Daoy (cell line): ENCODE measurements at regions not wholly inside any gene's neighbourhood (a gene's known extent, or its start where the extent isn't known, plus 50 kb on each side); places are given as distances from the start of the nearest gene placed in this dataset.

Experiments used
- DNase-seq: peaks from one replicate; pipeline ENCODE4 v3.0.0-alpha.2; 2015; ENCODE audit warnings: low read depth

DNA sequence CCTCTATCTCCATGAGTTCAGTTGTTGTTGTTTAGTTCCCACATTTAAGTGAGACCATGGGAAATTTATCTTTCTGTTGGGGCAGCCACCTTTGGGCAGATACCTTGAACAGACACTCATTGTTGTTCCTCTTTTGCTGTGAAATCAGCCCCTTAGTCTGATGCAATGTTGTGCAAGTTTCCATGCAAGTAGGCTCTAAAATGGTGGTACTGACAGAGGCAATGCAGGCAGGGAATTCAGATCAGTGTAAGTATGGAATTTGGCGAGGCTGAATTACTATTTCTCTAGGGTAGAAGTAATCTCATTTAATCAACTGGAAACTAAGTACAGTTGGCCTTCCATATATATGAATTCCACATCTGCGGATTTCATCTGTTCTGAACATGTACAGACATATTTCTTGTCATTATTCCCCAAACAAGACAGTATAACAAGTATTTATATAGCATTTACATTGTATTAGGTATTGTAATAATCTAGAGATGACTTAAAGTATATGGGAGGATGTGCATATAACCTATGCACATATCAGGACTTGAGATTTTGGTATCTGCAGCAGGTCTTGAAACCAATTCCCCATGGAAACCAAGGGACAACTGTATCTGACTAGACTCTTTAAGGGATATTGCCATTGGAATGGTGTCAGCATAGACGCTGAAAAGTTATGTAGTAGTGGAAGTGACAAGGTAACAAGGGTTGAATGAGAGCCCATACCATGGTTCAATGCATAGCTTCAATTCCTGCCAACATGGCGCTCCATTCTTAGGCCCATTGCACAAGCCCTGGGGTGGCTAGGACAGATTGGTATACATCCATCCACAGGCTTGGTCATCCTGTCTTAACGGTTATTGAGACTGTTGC lies 281.5 kb upstream of the HTR2A start:
- no peak for DNase-seq

DNA sequence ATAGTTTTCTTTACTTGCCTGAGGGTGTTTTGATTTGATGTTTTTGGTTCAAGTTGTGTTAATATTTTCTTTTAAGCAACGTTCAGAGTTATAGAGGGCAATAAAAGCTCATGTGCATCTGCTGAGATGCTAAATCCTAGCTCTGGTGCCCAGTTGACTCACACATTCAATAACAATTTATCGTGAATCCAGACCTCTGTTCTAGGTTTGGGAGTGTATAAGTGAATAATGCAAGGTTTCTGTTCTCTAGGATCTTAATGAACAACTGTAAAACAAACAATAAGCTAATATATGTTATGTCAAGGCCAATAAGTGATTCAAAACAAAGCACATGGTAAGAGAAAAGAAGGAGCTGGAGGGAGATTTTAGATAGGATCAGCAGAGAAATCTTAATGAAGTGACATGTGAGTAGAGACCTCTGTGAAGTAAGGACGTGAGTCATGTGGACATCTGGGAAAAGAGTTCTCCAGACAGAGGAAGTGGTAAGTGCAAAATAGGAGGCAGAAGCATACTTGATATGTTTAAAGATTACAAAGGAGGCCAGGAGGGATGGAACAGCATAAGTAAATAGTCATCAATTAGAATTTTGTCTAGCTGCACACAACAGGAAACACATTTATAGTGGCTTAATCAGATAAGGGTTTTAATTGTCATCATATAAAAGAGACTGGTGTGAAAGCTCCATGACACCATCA lies 278.5 kb upstream of the HTR2A start:
- DNase-seq, result peak; percentile 51

DNA sequence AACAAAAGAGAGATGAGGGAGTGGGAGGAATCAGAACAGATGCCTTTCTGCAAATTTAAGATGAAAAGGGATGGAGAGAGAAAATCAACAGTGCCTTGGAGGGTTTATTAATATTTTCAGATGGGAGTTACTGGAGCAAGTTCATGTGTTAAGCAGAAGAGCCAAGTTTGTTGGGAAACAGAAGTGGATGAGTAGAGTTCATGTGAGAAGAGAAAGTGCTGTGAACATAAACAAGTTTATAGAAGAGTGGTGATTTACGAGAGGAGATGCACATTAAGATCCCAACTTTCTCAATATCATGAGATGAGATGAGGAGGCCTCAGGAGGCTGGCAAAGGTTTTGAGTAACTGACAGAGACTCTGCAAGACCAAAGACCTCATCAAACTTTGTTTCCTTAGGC lies 274.1 kb upstream of the HTR2A start:
- no peak for DNase-seq

GRCh38 chr13:47168618-47169017 lies 271.8 kb upstream of the HTR2A start:
- DNase-seq, result peak; percentile 17

DNA sequence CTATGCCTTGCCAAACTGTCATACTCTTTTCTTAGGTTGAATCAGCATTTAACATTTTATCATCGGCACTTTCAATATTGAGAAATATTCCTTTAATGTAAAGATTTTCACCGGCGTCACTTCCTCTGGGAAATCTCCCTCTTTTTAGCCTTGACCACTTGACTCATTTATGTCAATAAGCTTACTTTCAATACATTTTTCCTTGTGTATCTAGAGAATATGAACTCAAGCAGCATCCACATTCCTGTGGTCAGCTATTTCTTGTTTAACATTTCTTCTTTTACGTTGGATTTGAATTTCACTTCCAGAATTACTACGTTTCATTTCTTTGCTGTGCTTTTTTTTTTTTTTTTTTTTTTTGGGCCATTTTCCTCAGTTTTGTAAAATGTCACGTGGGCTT lies 271.2 kb upstream of the HTR2A start:
- DNase-seq, result no peak

- DNase-seq, result no peak
These were observed 269.5 kb upstream of the HTR2A start for GRCh38 chr13:47166336-47166735.

GRCh38 chr13:47159853-47160550 lies 263.1 kb upstream of the HTR2A start:
- no peak for DNase-seq

DNA sequence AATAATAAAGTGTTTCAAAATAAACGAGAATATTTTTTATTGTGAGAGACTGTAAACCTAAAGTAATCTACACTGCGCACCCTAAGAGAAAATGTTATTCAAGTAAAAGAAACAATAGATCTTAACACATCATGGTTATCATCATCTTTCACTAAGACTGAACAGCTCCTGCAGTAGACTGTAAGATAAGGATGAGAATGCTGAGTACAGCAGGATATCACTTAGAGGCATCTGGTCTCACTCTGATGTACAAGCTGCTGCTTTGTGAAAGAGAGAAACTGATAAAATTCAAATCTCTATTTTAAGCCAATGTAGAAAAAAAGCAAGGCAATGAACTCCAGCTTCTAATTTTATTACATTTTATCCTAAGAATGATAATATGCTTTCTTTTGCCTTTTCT lies 261.7 kb upstream of the HTR2A start:
- no peak for DNase-seq

GRCh38 chr13:47148543-47148942 lies 251.7 kb upstream of the HTR2A start:
- DNase-seq, result no peak

- DNase-seq, result no peak
These were observed 250.9 kb upstream of the HTR2A start for GRCh38 chr13:47147812-47148119.

DNA sequence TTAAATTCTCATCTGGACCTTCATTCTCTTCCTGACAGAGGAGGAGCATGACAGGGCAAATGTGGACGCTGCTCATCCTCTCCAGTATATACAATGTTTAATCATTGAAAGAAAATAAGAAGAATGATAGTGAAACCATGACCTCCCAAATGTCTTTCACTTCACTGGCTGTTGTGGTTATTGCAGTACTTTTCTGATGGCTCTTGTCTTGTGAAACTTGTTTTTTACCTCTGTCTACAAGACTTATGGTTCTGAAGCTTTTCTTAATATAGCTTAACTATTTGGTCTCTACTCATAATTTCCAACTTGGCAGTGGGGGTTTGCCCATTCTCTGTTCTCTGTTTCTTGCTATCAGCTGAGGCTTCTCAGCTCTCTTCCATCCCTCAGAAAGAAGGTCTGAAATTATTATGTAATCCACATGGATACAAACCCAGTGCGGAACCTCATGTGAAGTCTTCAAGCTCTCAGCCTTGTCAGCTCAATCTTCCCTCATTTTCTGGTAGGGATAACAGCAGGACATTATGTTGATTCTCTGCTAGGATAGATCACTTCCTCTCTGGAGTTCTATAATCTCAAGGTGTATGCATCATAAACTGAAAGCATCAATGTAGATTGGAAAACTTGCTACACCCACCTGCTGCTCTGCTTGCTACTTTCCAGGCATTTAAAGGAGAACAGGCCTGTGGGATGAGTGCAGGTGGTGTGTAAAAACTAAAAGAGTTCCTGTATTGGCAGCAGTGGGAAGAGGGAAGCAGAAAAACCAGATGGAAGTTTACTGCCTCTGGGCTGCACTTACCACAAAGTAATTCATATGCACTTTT lies 250.3 kb upstream of the HTR2A start:
- DNase-seq, result no peak

GRCh38 chr13:47146136-47146535 lies 249.3 kb upstream of the HTR2A start:
- DNase-seq, result no peak

GRCh38 chr13:47144782-47145181 lies 247.9 kb upstream of the HTR2A start:
- no peak for DNase-seq

DNA sequence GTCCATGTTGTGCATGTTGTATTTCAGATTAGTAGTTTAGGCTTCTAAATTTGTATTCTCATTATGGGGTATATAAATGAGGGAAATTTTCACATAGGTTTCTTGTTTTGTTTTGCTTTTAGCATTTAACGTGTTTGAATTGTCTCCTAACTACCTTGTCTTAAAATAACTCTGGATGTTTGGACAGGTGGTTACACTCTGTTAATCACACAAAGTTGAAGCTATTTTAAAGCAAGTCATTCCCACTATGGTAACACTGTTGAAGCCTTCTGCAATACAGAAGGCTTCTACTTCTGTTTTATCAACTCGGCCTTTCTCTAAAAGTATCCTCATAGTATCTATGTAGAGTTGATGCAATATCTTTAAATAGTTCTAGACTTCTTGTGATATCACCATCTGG lies 245.3 kb upstream of the HTR2A start:
- no peak for DNase-seq

GRCh38 chr13:47139519-47139918 lies 242.7 kb upstream of the HTR2A start:
- DNase-seq, result no peak

DNA sequence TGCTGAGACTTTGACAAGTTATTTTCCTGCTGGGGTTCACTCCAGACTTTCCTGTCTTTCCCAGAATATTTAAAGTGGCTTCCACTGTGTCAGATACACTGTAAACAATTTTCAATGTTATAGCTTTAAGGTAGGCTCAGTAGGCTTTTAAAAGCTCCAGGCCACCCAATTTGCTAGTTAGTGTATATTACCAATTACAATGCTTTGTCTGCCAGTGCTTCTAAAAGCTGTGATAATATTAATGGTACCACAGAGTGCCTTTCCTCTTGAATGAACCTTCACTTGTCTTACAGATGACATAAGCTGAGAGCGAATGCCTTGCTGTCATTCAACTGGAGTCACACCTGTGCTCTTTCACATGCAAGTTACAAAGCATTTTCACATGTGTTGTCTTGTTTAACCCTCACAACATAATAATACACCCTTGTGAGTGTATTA lies 239.7 kb upstream of the HTR2A start:
- no peak for DNase-seq

DNA sequence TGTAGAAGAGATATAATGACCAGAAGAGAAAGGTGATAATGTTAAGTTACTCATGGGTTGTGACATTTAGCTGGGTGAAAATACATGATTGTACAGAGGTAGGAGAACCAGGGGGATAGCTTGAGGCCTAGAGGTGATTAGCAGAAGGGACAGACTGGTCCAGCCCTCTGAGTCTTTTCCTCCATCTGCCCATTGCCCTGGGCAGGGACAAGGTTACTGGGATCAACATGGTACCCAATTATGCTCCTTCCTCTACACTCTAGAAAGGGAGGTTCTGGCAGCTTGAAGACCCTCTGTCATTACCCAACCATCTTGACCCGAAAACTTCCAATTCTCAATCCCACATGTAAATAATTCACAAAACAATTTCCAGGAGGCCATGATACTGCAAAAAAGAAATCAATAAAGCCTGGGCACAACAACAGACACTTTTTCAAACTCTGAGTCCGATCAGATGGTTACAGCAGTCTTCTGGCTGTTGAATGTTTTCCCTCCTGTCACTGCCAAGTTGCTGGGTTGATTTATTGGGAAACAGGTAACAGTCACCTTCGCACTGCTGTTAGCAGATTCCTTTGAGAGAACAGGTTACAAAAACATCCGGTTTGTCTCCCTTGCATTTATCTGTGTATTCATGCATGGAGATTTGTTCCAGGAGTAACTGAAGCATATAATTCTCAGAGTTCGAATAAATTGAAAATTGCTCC lies 239.1 kb upstream of the HTR2A start:
- no peak for DNase-seq

DNA sequence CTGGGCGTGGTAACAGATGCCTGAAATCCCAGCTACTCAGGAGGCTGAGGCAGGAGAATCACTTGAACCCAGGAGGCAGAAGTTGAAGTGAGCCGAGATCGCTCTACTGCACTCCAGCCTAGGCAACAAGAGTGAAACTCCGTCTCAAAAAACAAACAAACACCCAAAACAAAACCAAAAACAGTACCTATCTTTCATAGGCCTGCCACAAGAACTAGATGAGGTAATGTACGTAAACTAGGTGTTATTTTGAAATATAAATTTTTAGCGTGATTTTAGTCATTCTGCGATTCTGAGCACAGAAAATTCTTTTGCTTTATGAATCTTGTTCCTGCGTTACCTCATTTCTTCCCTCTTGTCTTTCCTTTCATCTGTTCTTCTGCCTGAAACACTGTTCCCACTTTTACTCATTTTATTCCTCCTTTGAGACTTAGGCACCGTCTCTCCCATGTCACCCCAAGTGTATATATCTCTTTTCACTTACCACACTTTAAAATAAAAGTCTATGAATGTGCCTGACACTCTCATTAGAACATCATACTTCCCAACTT lies 238.2 kb upstream of the HTR2A start:
- DNase-seq, result no peak

- DNase-seq, result no peak
These were observed 236.2 kb upstream of the HTR2A start for GRCh38 chr13:47133011-47133445.

- DNase-seq, result no peak
These were observed 232.6 kb upstream of the HTR2A start for GRCh38 chr13:47129461-47129860.

GRCh38 chr13:47126432-47126831 lies 229.6 kb upstream of the HTR2A start:
- no peak for DNase-seq
